DOHH2 (cell line): ENCODE measurements at regions not wholly inside any gene's neighbourhood (a gene's known extent, or its start where the extent isn't known, plus 50 kb on each side); places are given as distances from the start of the nearest gene placed in this dataset.

ENCODE experiments used
- EZH2phosphoT487 ChIP-seq: fragments of 200-600 bp; sonication (generic); IDR thresholded peaks from 2 replicates; pipeline ENCODE4 v1.6.1; 2017; ENCODE audit warnings: borderline replicate concordance, mild to moderate bottlenecking, antibody characterized with exemption, low read length, moderate library complexity, mixed read lengths
- TF ChIP-seq, protein P1 (sequence below): fragments of 200-600 bp; sonication (generic); IDR thresholded peaks from one replicate; pipeline ENCODE4 v1.5.1; 2014; ENCODE audit warnings: antibody characterized with exemption, mild to moderate bottlenecking, low read depth, low read length; ENCODE audit not compliant: poor library complexity, severe bottlenecking

DNA sequence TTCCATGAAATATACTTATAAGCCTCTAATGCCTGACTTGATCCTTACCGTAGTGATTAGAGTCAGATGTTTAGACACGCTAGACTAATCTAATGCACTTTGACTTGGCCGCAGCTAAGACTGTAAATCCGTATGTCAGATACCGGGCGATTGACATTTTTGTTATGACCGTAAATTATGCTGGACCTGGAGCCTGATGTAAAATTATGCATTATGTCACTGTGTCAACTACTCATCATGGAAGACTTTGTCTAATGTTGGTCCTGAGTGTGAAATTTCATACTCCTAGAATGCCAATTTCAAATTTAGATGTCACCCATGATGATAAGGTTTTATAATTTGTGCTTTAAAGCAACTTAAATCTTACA is 123.6 kb upstream of the LIMCH1 start:
- TF ChIP-seq, protein P1, sequence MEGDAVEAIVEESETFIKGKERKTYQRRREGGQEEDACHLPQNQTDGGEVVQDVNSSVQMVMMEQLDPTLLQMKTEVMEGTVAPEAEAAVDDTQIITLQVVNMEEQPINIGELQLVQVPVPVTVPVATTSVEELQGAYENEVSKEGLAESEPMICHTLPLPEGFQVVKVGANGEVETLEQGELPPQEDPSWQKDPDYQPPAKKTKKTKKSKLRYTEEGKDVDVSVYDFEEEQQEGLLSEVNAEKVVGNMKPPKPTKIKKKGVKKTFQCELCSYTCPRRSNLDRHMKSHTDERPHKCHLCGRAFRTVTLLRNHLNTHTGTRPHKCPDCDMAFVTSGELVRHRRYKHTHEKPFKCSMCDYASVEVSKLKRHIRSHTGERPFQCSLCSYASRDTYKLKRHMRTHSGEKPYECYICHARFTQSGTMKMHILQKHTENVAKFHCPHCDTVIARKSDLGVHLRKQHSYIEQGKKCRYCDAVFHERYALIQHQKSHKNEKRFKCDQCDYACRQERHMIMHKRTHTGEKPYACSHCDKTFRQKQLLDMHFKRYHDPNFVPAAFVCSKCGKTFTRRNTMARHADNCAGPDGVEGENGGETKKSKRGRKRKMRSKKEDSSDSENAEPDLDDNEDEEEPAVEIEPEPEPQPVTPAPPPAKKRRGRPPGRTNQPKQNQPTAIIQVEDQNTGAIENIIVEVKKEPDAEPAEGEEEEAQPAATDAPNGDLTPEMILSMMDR: no peak
- TF ChIP-seq EZH2phosphoT487: no peak
